K562 (cell line): ENCODE measurements at regions not wholly inside any gene's neighbourhood (a gene's known extent, or its start where the extent isn't known, plus 50 kb on each side); places are given as distances from the start of the nearest gene placed in this dataset.

Source experiments
- ATAC-seq: fragments of 200-7000 bp; cut with Tn5 transposase; 3 replicates; pipeline ENCODE4 v1.9.1; 2020; ENCODE audit warnings: moderate library complexity
- BruUV-seq: library from RNA; stranded (reverse); fragments of 400-500 nt; replicated peaks from 2 replicates; lab custom pipeline; 2021; lab: Mats Ljungman, UMichigan
- CTCF ChIA-PET: fragments of 300-600 bp; formaldehyde crosslinking; extraction: SDS; loops from one replicate; lab custom pipeline; 2021; ENCODE audit warnings: low intra/inter-chr PET ratio; lab: Yijun Ruan, JAX
- POLR2A ChIA-PET: fragments of 300-600, 350-650 bp; sonication (Branson Sonifier 250); formaldehyde crosslinking; extraction: SDS; loops from one replicate; lab custom pipeline; 2021; ENCODE audit warnings: antibody characterized with exemption, inconsistent platforms; lab: Yijun Ruan, JAX
- DNase-seq, 4 experiments: peaks; one replicate each; pipeline versions ENCODE4 v3.0.0 to v3.0.0-alpha.2; 2011 to 2018; ENCODE audit warnings: low spot score in 3 of 4, mixed read lengths in 3 of 4; ENCODE audit errors: extremely low read depth in 1 of 4
- FAIRE-seq: peaks from 2 replicates; lab custom pipeline; 2011; peaks lifted over from hg19 to GRCh38; lab: Jason Lieb, UNC
- H2AFZ ChIP-seq: 2 replicates; pipeline ENCODE4 v1.6.0; 2011; ENCODE audit warnings: low read depth, low read length, control low read depth, inconsistent platforms
- H3K27ac ChIP-seq: fragments of 200-600 bp; 3 replicates; pipeline ENCODE4 v1.8.0; 2011; ENCODE audit warnings: low read depth, mild to moderate bottlenecking, control low read depth, inconsistent platforms, low read length, moderate library complexity, mixed read lengths; ENCODE audit errors: extremely low read depth
- H3K27me3 ChIP-seq, 2 experiments: fragments of 300-600 bp in 1 of 2; 2 replicates in 1 of 2; 3 replicates in 1 of 2; pipeline versions ENCODE4 v1.6.0 to v1.8.0; 2011; ENCODE audit warnings: inconsistent platforms in 2 of 2, low read length in 2 of 2, mild to moderate bottlenecking in 1 of 2, mixed read lengths in 1 of 2, moderate library complexity in 1 of 2; ENCODE audit not compliant: control insufficient read depth in 2 of 2, insufficient read depth in 2 of 2
- H3K36me3 ChIP-seq: fragments of 300-600 bp; 3 replicates; pipeline ENCODE4 v1.8.0; 2011; ENCODE audit warnings: mild to moderate bottlenecking, low read length, inconsistent platforms; ENCODE audit not compliant: control insufficient read depth, insufficient read depth
- H3K4me1 ChIP-seq, 2 experiments: fragments of 200-600 bp in 1 of 2; replicated peaks in 1 of 2; 2 replicates in 1 of 2; 3 replicates in 1 of 2; pipeline versions ENCODE4 v1.5.1 to v1.8.0; 2011; ENCODE audit warnings: inconsistent platforms in 2 of 2, low read length in 2 of 2, mild to moderate bottlenecking in 1 of 2, mixed read lengths in 1 of 2, moderate library complexity in 1 of 2; ENCODE audit not compliant: control insufficient read depth in 2 of 2, insufficient read depth in 2 of 2
- H3K4me2 ChIP-seq: 2 replicates; pipeline ENCODE4 v1.6.1; 2011; ENCODE audit warnings: low read length, control low read depth, inconsistent platforms, mixed read lengths; ENCODE audit not compliant: insufficient read depth
- H3K4me3 ChIP-seq: fragments of 200-600 bp; sonication (generic), shearing (Covaris generic); 2 replicates; pipeline ENCODE4 v1.5.1; 2016; ENCODE audit warnings: control low read depth, inconsistent platforms
- H3K79me2 ChIP-seq: fragments of 200-600 bp; 3 replicates; pipeline ENCODE4 v1.8.0; 2011; ENCODE audit warnings: low read length, inconsistent platforms; ENCODE audit not compliant: control insufficient read depth, insufficient read depth
- H3K9ac ChIP-seq, 2 experiments: 2 replicates each; pipeline versions ENCODE4 v1.6.0 to v1.6.1; 2011; ENCODE audit warnings: low read depth in 2 of 2, low read length in 2 of 2, control low read depth in 1 of 2, inconsistent platforms in 1 of 2, mild to moderate bottlenecking in 1 of 2, mixed read lengths in 1 of 2; ENCODE audit not compliant: insufficient read depth in 1 of 2
- H3K9me1 ChIP-seq: one replicate; pipeline ENCODE4 v1.6.0; 2011; ENCODE audit warnings: inconsistent platforms, mild to moderate bottlenecking, low read length, moderate library complexity; ENCODE audit not compliant: control insufficient read depth, insufficient read depth
- H3K9me3 ChIP-seq: replicated peaks from 2 replicates; pipeline ENCODE4 v1.5.1; 2011; ENCODE audit warnings: low read depth, low read length, inconsistent platforms; ENCODE audit not compliant: control insufficient read depth, insufficient read depth
- H4K20me1 ChIP-seq: replicated peaks from 2 replicates; pipeline ENCODE4 v1.6.1; 2011; ENCODE audit warnings: low read length, inconsistent platforms, mixed read lengths; ENCODE audit not compliant: control insufficient read depth, insufficient read depth
- CBFA2T3 ChIP-seq: fragments of 450-650 bp; IDR thresholded peaks from 2 replicates; pipeline ENCODE4 v1.6.1; 2017
- GABPB2 ChIP-seq: fragments of 250-450 bp; sonication (Bioruptor Pico); conservative IDR thresholded peaks from 2 replicates; pipeline ENCODE4 v1.5.1; 2021; ENCODE audit warnings: mild to moderate bottlenecking
- GTF2F1 ChIP-seq: IDR thresholded peaks from 2 replicates; pipeline ENCODE4 v1.6.1; 2011; ENCODE audit warnings: low read depth, low read length, improper control_type of control experiment
- MEIS2 ChIP-seq: fragments of 450-650 bp; IDR thresholded peaks from 2 replicates; pipeline ENCODE4 v1.6.1; 2014; ENCODE audit warnings: mild to moderate bottlenecking; ENCODE audit not compliant: partially characterized antibody
- MTF1 ChIP-seq: fragments of 250-450 bp; sonication (Bioruptor Pico); IDR thresholded peaks from 2 replicates; pipeline ENCODE4 v1.9.0; 2021; ENCODE audit warnings: moderate library complexity, mild to moderate bottlenecking, inconsistent platforms, borderline replicate concordance
- POLR2AphosphoS5 ChIP-seq: IDR thresholded peaks from 2 replicates; pipeline ENCODE4 v1.6.1; 2011; ENCODE audit warnings: mild to moderate bottlenecking, low read depth, low read length, moderate library complexity; ENCODE audit not compliant: control insufficient read depth, insufficient read depth
- POLR3A ChIP-seq: IDR thresholded peaks from 2 replicates; pipeline ENCODE4 v1.6.1; 2011; ENCODE audit warnings: borderline replicate concordance, mild to moderate bottlenecking, moderate library complexity; ENCODE audit not compliant: insufficient read length, insufficient read depth; ENCODE audit errors: extremely low read depth
- PYGO2 ChIP-seq: fragments of 450-650 bp; IDR thresholded peaks from 2 replicates; pipeline ENCODE4 v1.6.1; 2016; ENCODE audit warnings: mild to moderate bottlenecking, missing genetic modification characterization, moderate library complexity, missing compliant biosample characterization
- SPI1 ChIP-seq: IDR thresholded peaks from 2 replicates; pipeline ENCODE4 v1.6.1; 2011; ENCODE audit warnings: low read depth, low read length, control low read depth, borderline replicate concordance
- SRSF1 ChIP-seq: fragments of 200-400 bp; formaldehyde crosslinking; IDR thresholded peaks from 2 replicates; pipeline ENCODE4 v1.6.1; 2017; ENCODE audit warnings: mild to moderate bottlenecking, low read depth, low read length, moderate library complexity
- TBL1XR1 ChIP-seq, 2 experiments: IDR thresholded peaks; 2 replicates each; pipeline ENCODE4 v1.6.1; 2012; ENCODE audit warnings: improper control_type of control experiment in 2 of 2, low read length in 2 of 2, mild to moderate bottlenecking in 1 of 2
- WHSC1 ChIP-seq: IDR thresholded peaks from one replicate; pipeline ENCODE4 v1.6.1; 2012; ENCODE audit warnings: low read length, control low read depth, inconsistent platforms
- XRCC4 ChIP-seq: IDR thresholded peaks from one replicate; pipeline ENCODE4 v1.6.1; 2011; ENCODE audit not compliant: insufficient read depth, insufficient read length; ENCODE audit errors: extremely low read depth
- WGBS: fragments of 100-300 bp; shearing (Covaris generic); methylation state at CpG from one replicate; pipeline ENCODE4 v1.1.6; 2016; ENCODE audit warnings: low coverage, mixed read lengths; ENCODE audit not compliant: insufficient coverage; ENCODE audit errors: missing lambda C conversion rate; 5-methylcytosine and 5-hydroxymethylcytosine counted together
- in situ Hi-C: fragments of 300-500 bp; cut with MboI; formaldehyde crosslinking; loops from 4 replicates; pipeline ENCODE4 v1.15.0; 2018; ENCODE audit warnings: inconsistent platforms, mixed read lengths
- intact Hi-C: fragments of 100-400 bp; cut with micrococcal nuclease; formaldehyde crosslinking; loops from 2 replicates; pipeline ENCODE4 v1.14.2; 2022
- TF ChIP-seq, protein P1 (sequence below): fragments of 200-400 bp; formaldehyde crosslinking; IDR thresholded peaks from 2 replicates; pipeline ENCODE4 v1.6.1; 2017; ENCODE audit warnings: mild to moderate bottlenecking, low read depth, low read length, moderate library complexity
- TF ChIP-seq, protein P2 (sequence below), 3 experiments: fragments of 200-800 bp in 1 of 3; sonication (Bioruptor generic) in 1 of 3; sonication (generic) in 1 of 3; formaldehyde crosslinking in 1 of 3; IDR thresholded peaks; 2 replicates each; pipeline versions ENCODE4 v1.6.1 to v1.8.0; 2016 to 2022; ENCODE audit warnings: mild to moderate bottlenecking in 2 of 3, missing compliant biosample characterization in 2 of 3, missing genetic modification characterization in 2 of 3, missing genetic modification reagents in 1 of 3
- TF ChIP-seq, protein P3 (sequence below): sonication (generic); formaldehyde crosslinking; IDR thresholded peaks from 2 replicates; pipeline ENCODE4 v1.8.0; 2022; ENCODE audit warnings: mild to moderate bottlenecking, missing genetic modification reagents
- TF ChIP-seq, protein P4 (sequence below): fragments of 450-650 bp; formaldehyde crosslinking; IDR thresholded peaks from 2 replicates; pipeline ENCODE4 v1.4.0; 2022; ENCODE audit warnings: mild to moderate bottlenecking, moderate library complexity

DNA sequence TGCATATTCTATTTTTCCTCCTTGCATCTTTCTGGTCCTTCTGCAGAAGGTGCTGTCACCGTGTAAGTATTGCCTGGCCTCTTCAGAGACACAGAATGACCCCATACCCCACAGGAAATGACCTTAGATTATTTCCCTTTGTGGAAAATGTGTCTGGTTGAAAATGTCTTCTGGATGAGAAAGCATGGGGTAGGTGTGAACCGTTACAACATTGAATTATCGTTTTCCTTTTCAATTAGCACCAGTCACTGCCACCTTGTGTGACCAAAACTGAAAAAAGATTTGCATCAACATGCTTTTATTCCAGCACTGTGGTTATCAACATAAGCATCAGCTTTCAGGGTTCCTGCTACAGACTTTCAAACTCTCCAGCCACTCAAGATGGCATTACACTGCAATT is 58.0 kb upstream of the CELF2 start (continued):
- TF ChIP-seq, protein P1, sequence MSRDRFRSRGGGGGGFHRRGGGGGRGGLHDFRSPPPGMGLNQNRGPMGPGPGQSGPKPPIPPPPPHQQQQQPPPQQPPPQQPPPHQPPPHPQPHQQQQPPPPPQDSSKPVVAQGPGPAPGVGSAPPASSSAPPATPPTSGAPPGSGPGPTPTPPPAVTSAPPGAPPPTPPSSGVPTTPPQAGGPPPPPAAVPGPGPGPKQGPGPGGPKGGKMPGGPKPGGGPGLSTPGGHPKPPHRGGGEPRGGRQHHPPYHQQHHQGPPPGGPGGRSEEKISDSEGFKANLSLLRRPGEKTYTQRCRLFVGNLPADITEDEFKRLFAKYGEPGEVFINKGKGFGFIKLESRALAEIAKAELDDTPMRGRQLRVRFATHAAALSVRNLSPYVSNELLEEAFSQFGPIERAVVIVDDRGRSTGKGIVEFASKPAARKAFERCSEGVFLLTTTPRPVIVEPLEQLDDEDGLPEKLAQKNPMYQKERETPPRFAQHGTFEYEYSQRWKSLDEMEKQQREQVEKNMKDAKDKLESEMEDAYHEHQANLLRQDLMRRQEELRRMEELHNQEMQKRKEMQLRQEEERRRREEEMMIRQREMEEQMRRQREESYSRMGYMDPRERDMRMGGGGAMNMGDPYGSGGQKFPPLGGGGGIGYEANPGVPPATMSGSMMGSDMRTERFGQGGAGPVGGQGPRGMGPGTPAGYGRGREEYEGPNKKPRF = no peak
- TF ChIP-seq CBFA2T3 (no peak), SPI1 (no peak), WHSC1 (no peak)
- TF ChIP-seq, protein P2, sequence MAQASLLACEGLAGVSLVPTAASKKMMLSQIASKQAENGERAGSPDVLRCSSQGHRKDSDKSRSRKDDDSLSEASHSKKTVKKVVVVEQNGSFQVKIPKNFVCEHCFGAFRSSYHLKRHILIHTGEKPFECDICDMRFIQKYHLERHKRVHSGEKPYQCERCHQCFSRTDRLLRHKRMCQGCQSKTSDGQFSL (CRISPR knock-in tag; IDR thresholded peaks at IDR 0.05) = no peak
- TF ChIP-seq, protein P2 (tag; IDR thresholded peaks at IDR 0.05) = no peak
- TF ChIP-seq, protein P3, sequence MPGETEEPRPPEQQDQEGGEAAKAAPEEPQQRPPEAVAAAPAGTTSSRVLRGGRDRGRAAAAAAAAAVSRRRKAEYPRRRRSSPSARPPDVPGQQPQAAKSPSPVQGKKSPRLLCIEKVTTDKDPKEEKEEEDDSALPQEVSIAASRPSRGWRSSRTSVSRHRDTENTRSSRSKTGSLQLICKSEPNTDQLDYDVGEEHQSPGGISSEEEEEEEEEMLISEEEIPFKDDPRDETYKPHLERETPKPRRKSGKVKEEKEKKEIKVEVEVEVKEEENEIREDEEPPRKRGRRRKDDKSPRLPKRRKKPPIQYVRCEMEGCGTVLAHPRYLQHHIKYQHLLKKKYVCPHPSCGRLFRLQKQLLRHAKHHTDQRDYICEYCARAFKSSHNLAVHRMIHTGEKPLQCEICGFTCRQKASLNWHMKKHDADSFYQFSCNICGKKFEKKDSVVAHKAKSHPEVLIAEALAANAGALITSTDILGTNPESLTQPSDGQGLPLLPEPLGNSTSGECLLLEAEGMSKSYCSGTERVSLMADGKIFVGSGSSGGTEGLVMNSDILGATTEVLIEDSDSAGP (CRISPR knock-in tag) = no peak
- TF ChIP-seq, all 486 proteins: peak for 0

DNA sequence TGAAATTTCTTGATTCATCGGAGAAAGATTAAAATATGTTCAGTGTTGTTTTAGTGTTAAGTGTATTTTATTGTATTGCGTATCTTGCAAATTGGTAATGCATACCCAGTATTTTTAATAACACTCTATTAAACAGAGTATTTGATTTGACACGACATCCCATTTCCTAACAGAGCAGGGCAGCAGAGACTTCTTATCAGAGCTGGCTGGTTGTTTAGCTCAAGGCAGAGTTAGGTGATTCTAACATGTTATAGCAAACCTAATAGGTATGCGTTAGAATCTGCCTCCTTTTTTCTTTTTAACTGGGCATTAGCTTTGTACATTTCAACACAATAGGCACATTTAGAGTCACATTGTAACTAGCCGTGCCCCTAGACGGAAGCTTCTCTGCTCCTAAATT is 57.1 kb upstream of the CELF2 start:
- Histone ChIP-seq H3K27me3 (no peaks in the 10 kb centered on the region; a peak in 1 of 5 replicates), H3K9me3 (no peaks in the 10 kb centered on the region), H2AFZ (no peak overlapping the region), H3K4me2 (no peak overlapping the region), H3K4me1 (no peaks in the 10 kb centered on the region), H3K4me3 (no peak overlapping the region), H3K27ac (no peak overlapping the region), H4K20me1 (no peaks in the 10 kb centered on the region), H3K36me3 (no peaks in the 10 kb centered on the region), H3K9me1 (no peaks in the 10 kb centered on the region), H3K79me2 (no peaks in the 10 kb centered on the region), H3K9ac (no peak overlapping the region)
- no TSS peak for BruUV-seq
- DNase-seq (no peak), FAIRE-seq (no peak), ATAC-seq (no peak)
- intact Hi-C loops (loop anchor here (10.0 kb wide), 1 partner anchor 314 kb away; no protein-coding TSS in a partner anchor), in situ Hi-C loops (no loop called here)
- WGBS = 0% methylated on average over 6 of the region's 6 CpGs
- ChIA-PET POLR2A (no interaction called here), CTCF (no interaction called here)
- TF ChIP-seq GABPB2 (CRISPR knock-in tag) (no peak), PYGO2 (no peak), XRCC4 (no peak), MTF1 (no peak), POLR2AphosphoS5 (no peak), TBL1XR1 (IDR thresholded peaks at IDR 0.05; ENCODE audit: low read length in 2 of 2) (no peak), MEIS2 (no peak), SRSF1 (no peak), GTF2F1 (no peak), POLR3A (no peak)
- TF ChIP-seq, protein P4, sequence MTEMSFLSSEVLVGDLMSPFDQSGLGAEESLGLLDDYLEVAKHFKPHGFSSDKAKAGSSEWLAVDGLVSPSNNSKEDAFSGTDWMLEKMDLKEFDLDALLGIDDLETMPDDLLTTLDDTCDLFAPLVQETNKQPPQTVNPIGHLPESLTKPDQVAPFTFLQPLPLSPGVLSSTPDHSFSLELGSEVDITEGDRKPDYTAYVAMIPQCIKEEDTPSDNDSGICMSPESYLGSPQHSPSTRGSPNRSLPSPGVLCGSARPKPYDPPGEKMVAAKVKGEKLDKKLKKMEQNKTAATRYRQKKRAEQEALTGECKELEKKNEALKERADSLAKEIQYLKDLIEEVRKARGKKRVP (CRISPR knock-in tag) = no peak
